ENCODE measurements at regions not wholly inside any gene's neighbourhood (a gene's known extent, or its start where the extent isn't known, plus 50 kb on each side); places are given as distances from the start of the nearest gene placed in this dataset.

DNA sequence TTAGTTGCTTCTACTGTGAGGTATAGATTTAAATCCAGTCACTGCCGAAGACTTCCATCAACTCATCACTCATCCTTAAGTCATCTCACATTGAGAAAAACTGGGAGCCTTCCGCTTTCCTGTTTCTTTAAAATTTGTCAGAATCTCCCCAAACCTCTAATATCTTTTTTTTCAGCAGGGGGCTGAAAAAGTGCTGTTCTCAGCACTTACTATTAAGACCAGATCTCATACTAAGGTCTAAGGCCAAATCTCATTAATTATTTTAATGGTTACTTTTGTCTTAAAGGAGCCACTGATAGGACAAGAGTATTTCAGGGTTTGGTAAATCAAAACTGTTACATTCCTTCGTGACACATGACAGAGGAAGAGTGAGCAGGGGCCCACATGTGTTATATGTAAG lies 134.6 kb upstream of the PRSS3 start:
- TF ChIP-seq, protein P1, sequence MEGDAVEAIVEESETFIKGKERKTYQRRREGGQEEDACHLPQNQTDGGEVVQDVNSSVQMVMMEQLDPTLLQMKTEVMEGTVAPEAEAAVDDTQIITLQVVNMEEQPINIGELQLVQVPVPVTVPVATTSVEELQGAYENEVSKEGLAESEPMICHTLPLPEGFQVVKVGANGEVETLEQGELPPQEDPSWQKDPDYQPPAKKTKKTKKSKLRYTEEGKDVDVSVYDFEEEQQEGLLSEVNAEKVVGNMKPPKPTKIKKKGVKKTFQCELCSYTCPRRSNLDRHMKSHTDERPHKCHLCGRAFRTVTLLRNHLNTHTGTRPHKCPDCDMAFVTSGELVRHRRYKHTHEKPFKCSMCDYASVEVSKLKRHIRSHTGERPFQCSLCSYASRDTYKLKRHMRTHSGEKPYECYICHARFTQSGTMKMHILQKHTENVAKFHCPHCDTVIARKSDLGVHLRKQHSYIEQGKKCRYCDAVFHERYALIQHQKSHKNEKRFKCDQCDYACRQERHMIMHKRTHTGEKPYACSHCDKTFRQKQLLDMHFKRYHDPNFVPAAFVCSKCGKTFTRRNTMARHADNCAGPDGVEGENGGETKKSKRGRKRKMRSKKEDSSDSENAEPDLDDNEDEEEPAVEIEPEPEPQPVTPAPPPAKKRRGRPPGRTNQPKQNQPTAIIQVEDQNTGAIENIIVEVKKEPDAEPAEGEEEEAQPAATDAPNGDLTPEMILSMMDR (IDR thresholded peaks at IDR 0.05; ENCODE audit: insufficient read depth, low read length, poor library complexity, severe bottlenecking), result no peak
- no peak for TF ChIP-seq EZH2phosphoT487 (conservative IDR thresholded peaks at IDR 0.05; ENCODE audit: low read length)
